ENCODE measurements at regions not wholly inside any gene's neighbourhood (a gene's known extent, or its start where the extent isn't known, plus 50 kb on each side); places are given as distances from the start of the nearest gene placed in this dataset.

- Mint-ChIP-seq H3K27me3 (ENCODE audit: unreplicated experiment) (peaks cover 29% of the 10 kb centered on the region), H3K4me1 (ENCODE audit: unreplicated experiment) (no peaks in the 10 kb centered on the region), H3K4me3 (ENCODE audit: unreplicated experiment) (no peak overlapping the region), H3K9me3 (ENCODE audit: unreplicated experiment) (no peaks in the 10 kb centered on the region), H3K36me3 (ENCODE audit: unreplicated experiment) (peaks cover 1% of the 10 kb centered on the region), H3K27ac (ENCODE audit: unreplicated experiment) (no peak overlapping the region)
- no peak for TF ChIP-seq CTCF (IDR thresholded peaks at IDR 0.05)
- no peak for DNase-seq (ENCODE audit: extremely low spot score, unreplicated experiment)
These were observed 80.1 kb upstream of the STT3B start for GRCh38 chr3:31452495-31453106.

- peaks cover 1% of the 10 kb centered on the region for H3K36me3 Mint-ChIP-seq (ENCODE audit: unreplicated experiment)
- no peaks in the 10 kb centered on the region for H3K9me3 Mint-ChIP-seq (ENCODE audit: unreplicated experiment)
- no peak overlapping the region for H3K27ac Mint-ChIP-seq (ENCODE audit: unreplicated experiment)
- H3K4me1 Mint-ChIP-seq (ENCODE audit: unreplicated experiment), result no peaks in the 10 kb centered on the region
- no peak for DNase-seq (ENCODE audit: extremely low spot score, unreplicated experiment)
- TF ChIP-seq CTCF (IDR thresholded peaks at IDR 0.05), result no peak
- peaks cover 29% of the 10 kb centered on the region for H3K27me3 Mint-ChIP-seq (ENCODE audit: unreplicated experiment)
- H3K4me3 Mint-ChIP-seq (ENCODE audit: unreplicated experiment), result no peak overlapping the region
These were observed 79.3 kb upstream of the STT3B start for GRCh38 chr3:31453430-31453829.

- no peak for DNase-seq (ENCODE audit: extremely low spot score, unreplicated experiment)
- H3K4me3 Mint-ChIP-seq (ENCODE audit: unreplicated experiment), result no peak overlapping the region
- H3K9me3 Mint-ChIP-seq (ENCODE audit: unreplicated experiment), result no peaks in the 10 kb centered on the region
- H3K27ac Mint-ChIP-seq (ENCODE audit: unreplicated experiment), result no peak overlapping the region
- no peaks in the 10 kb centered on the region for H3K4me1 Mint-ChIP-seq (ENCODE audit: unreplicated experiment)
- H3K27me3 Mint-ChIP-seq (ENCODE audit: unreplicated experiment), result peaks cover 24% of the 10 kb centered on the region
- TF ChIP-seq CTCF (IDR thresholded peaks at IDR 0.05), result no peak
- no peaks in the 10 kb centered on the region for H3K36me3 Mint-ChIP-seq (ENCODE audit: unreplicated experiment)
These were observed 77.2 kb upstream of the STT3B start for GRCh38 chr3:31455524-31455923.

- H3K27me3 Mint-ChIP-seq (ENCODE audit: unreplicated experiment), result peaks cover 25% of the 10 kb centered on the region
- DNase-seq (ENCODE audit: extremely low spot score, unreplicated experiment), result no peak
- H3K27ac Mint-ChIP-seq (ENCODE audit: unreplicated experiment), result no peak overlapping the region
- no peaks in the 10 kb centered on the region for H3K36me3 Mint-ChIP-seq (ENCODE audit: unreplicated experiment)
- no peaks in the 10 kb centered on the region for H3K4me1 Mint-ChIP-seq (ENCODE audit: unreplicated experiment)
- TF ChIP-seq CTCF (IDR thresholded peaks at IDR 0.05), result no peak
- H3K4me3 Mint-ChIP-seq (ENCODE audit: unreplicated experiment), result no peak overlapping the region
- no peaks in the 10 kb centered on the region for H3K9me3 Mint-ChIP-seq (ENCODE audit: unreplicated experiment)
These were observed 76.4 kb upstream of the STT3B start for GRCh38 chr3:31456373-31456772.

GRCh38 chr3:31461426-31461825 lies 71.3 kb upstream of the STT3B start:
- Mint-ChIP-seq H3K4me1 (ENCODE audit: unreplicated experiment) (no peaks in the 10 kb centered on the region), H3K27ac (ENCODE audit: unreplicated experiment) (no peak overlapping the region), H3K36me3 (ENCODE audit: unreplicated experiment) (no peaks in the 10 kb centered on the region), H3K9me3 (ENCODE audit: unreplicated experiment) (no peaks in the 10 kb centered on the region), H3K27me3 (ENCODE audit: unreplicated experiment) (peaks cover 19% of the 10 kb centered on the region), H3K4me3 (ENCODE audit: unreplicated experiment) (no peak overlapping the region)
- no peak for DNase-seq (ENCODE audit: extremely low spot score, unreplicated experiment)
- no peak for TF ChIP-seq CTCF (IDR thresholded peaks at IDR 0.05)

Measured in osteocyte (in vitro differentiated cells).